GM12891 (cell line): ENCODE measurements at regions not wholly inside any gene's neighbourhood (a gene's known extent, or its start where the extent isn't known, plus 50 kb on each side); places are given as distances from the start of the nearest gene placed in this dataset.

Experiments used
- DNase-seq: peaks from one replicate; pipeline ENCODE4 v3.0.0; 2011; ENCODE audit warnings: low spot score; ENCODE audit not compliant: insufficient read length
- FAIRE-seq: peaks from 2 replicates; lab custom pipeline; 2011; peaks lifted over from hg19 to GRCh38; lab: Jason Lieb, UNC
- PAX5 ChIP-seq: IDR thresholded peaks from 2 replicates; pipeline ENCODE4 v1.6.1; 2011; ENCODE audit warnings: low read length, moderate library complexity, mild to moderate bottlenecking; ENCODE audit not compliant: insufficient read depth, severe bottlenecking
- POLR2A ChIP-seq: IDR thresholded peaks from 2 replicates; pipeline ENCODE4 v1.6.1; 2011; ENCODE audit warnings: low read depth, low read length, control low read depth
- POLR2AphosphoS5 ChIP-seq: IDR thresholded peaks from 2 replicates; pipeline ENCODE4 v1.6.1; 2011; ENCODE audit warnings: low read depth, low read length, control low read depth
- POU2F2 ChIP-seq: IDR thresholded peaks from 2 replicates; pipeline ENCODE4 v1.6.1; 2011; ENCODE audit warnings: low read depth, mild to moderate bottlenecking, control low read depth, low read length, moderate library complexity
- SPI1 ChIP-seq: IDR thresholded peaks from 2 replicates; pipeline ENCODE4 v1.6.1; 2011; ENCODE audit warnings: low read depth, low read length, control low read depth
- TAF1 ChIP-seq: IDR thresholded peaks from 2 replicates; pipeline ENCODE4 v1.6.1; 2011; ENCODE audit warnings: low read depth, low read length, control low read depth

DNA sequence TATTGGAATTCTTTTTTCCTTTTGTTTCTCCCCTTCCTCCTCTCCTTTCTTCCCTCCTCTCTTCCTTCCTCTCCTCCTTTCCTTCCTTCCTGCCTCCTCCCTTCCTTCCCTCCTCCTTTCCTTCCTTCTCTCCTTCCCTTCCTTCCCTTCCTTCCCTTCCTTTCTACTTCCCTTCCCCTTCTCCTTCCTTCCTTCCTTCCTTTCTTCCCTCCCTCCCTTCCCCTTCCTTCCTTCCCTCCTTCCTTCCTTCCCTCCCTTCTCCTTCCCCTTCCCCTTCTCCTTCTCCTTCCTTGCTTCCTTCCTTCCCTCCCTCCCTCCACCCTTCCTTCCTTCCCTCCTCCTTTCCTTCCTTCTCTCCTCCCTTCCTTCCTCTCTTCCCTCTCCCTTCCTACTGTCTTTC lies 431.0 kb upstream of the MEIS1 start:
- FAIRE-seq (no peak), DNase-seq (no peak)
- TF ChIP-seq TAF1, result no peak
- no peak for TF ChIP-seq PAX5
- no peak for TF ChIP-seq POLR2AphosphoS5
- TF ChIP-seq POU2F2, result no peak
- TF ChIP-seq POLR2A, result no peak
- no peak for TF ChIP-seq SPI1

GRCh38 chr2:66001538-66001937 lies 433.4 kb upstream of the MEIS1 start:
- DNase-seq (no peak), FAIRE-seq (no peak)
- TF ChIP-seq TAF1 (no peak), PAX5 (no peak), POLR2AphosphoS5 (no peak), POU2F2 (no peak), SPI1 (no peak), POLR2A (no peak)

DNA sequence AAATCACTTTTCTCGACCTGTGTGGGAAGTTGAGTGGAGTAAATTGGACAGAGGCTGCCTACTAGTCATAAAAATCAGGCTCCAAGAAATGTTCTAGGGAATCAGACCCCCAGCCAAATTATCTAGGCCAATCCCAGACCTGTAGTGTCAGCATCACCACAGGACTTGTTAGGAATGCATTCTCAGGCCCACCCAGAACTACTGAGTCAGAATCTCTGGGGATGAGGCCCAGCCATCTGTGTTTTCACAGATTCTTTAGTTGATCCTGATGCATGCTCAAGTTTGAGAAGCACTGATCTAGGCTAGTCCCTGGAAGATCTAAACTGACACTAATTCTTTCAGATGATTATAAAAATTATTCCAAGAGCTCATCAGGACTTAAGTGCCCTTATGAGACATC lies 434.0 kb upstream of the MEIS1 start:
- no peak for TF ChIP-seq PAX5
- no peak for TF ChIP-seq SPI1
- no peak for TF ChIP-seq TAF1
- FAIRE-seq, result no peak
- no peak for DNase-seq

GRCh38 chr2:65999796-66000195 lies 435.1 kb upstream of the MEIS1 start:
- TF ChIP-seq SPI1 (no peak), PAX5 (no peak), TAF1 (no peak)
- no peak for DNase-seq
- FAIRE-seq, result no peak

DNA sequence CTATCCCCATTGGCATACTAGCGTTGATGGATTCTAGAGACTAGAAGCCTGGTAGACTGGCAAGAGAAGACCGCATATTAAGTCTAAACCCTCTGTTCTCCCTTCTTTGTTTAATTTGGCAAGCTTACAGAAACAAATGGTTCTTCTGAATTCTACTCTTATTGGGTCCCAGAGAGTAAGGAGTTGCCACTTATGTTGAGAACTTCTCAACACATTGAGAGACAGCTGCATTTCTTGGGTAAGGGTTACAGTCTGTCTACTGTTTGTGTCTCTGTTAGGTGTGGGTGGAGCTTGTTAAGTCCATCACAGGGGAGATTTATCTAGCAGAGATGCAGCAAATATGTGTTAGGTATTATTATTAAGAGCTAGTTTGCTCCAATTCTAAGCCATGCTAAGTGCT lies 435.8 kb upstream of the MEIS1 start:
- TF ChIP-seq POU2F2, result no peak
- TF ChIP-seq PAX5, result no peak
- no peak for TF ChIP-seq POLR2A
- no peak for TF ChIP-seq TAF1
- TF ChIP-seq POLR2AphosphoS5, result no peak
- no peak for TF ChIP-seq SPI1
- no peak for FAIRE-seq

GRCh38 chr2:65997961-65998360 lies 437.0 kb upstream of the MEIS1 start:
- FAIRE-seq (no peak), DNase-seq (no peak)
- TF ChIP-seq SPI1 (no peak), POLR2AphosphoS5 (no peak), POLR2A (no peak), POU2F2 (no peak), PAX5 (no peak), TAF1 (no peak)

More for the DNA sequence above, 435.8 kb upstream of the MEIS1 start:
- no peak for DNase-seq

DNA sequence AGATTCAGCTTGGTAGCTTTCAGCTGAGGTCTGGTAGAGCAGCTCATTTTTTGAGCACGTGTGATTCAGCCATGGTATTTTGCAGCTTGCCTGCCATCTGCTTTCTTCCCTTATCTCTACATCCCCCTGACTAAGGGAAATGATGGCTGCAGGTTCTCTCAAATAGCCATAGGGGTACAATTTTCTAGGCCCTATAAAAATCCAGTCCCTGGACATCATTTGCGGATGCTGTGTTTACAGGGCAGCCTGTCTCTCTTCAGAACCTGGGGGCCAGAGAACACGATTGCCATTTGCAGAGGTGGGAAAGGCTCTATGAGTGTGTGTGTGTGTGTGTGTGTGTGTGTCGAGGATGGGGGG lies 442.7 kb upstream of the MEIS1 start:
- no peak for FAIRE-seq
- TF ChIP-seq SPI1 (no peak), POLR2AphosphoS5 (no peak), POLR2A (no peak), TAF1 (no peak), PAX5 (no peak), POU2F2 (no peak)
- DNase-seq, result no peak

DNA sequence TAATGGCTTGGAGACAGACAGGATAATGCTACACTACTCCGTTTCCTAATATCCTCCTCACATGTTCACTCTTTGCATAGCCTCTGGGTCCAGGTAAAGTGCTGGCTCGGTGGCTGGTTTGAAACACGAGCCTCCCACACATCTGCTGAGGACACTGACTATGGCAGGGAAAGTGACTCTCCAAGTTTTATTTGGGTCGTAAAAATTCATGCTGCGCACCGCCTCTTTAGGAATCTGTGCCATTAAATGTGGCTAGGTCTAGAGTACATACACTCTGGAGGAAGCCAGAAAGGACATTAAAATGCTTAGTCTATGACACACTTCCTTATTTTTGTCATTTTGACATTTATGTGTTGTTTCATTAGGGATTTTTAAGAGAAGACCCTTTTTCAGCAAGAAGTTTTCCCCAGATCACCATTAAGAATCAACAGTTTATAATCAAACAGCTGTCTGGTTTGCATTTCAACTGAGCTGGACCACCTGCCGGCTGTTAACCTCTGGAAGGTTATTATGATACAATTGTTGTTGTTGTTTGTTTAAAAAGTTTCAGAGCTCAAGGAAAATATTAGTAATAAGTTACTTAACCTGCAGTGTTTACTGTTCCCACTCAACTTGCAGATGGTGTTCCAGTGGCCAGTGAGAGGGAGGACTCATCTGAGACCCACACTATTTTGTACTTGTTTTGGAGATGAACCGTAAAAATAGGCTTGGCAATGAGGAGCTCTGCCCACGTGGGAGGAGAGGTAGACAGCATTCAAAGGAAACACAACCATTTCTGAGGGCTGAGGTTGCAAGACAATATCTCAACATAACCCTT lies 443.3 kb upstream of the MEIS1 start:
- FAIRE-seq, result no peak
- DNase-seq, result no peak
- TF ChIP-seq PAX5 (no peak), POU2F2 (no peak), SPI1 (no peak)

- DNase-seq (no peak), FAIRE-seq (no peak)
- TF ChIP-seq TAF1 (no peak), SPI1 (no peak), POLR2AphosphoS5 (no peak), PAX5 (no peak), POU2F2 (no peak), POLR2A (no peak)
These were observed 448.9 kb upstream of the MEIS1 start for GRCh38 chr2:65985986-65986385.

DNA sequence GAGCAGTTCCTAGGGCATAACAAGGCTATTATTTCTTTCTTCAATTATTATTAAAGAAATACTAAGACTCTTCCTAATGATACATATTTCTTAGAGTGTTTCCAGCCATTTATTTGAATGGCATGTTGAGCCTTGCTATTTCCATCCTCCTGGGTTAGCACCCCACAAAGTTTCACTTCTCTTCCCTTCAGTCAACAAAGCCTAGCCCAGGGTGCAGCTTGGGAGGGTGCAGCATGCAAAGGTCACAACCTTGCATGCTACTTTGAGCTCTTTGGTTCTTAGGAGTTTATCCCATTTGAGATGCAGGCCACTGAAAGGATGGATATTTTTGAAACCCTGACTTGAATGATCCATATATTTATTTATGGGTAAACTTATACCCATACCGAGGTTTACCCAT lies 454.4 kb upstream of the MEIS1 start:
- peak; percentile 35; the same call in 1 of the 2 replicates for TF ChIP-seq SPI1
- no peak for TF ChIP-seq POLR2A
- no peak for TF ChIP-seq POU2F2
- no peak for TF ChIP-seq TAF1
- DNase-seq (no peak), FAIRE-seq (no peak)
